Right atrium auricular region (tissue), 2 donors: ENCODE measurements at regions not wholly inside any gene's neighbourhood (a gene's known extent, or its start where the extent isn't known, plus 50 kb on each side); places are given as distances from the start of the nearest gene placed in this dataset.

ENCODE experiments used
- DNase-seq: peaks from one replicate; pipeline ENCODE4 v3.0.0-alpha.2; 2019; ENCODE audit warnings: low spot score
- H3K27ac ChIP-seq, 2 donors: fragments of 200-600 bp; sonication (generic); 1 replicate in 1 of 2; 2 replicates in 1 of 2; pipeline ENCODE4 v1.5.1; 2016 to 2019
- H3K27me3 ChIP-seq, 2 donors: fragments of 200-600 bp; sonication (generic); one replicate each; pipeline versions ENCODE4 v1.5.1 to v1.6.0; 2017 to 2019
- H3K36me3 ChIP-seq: fragments of 200-600 bp; sonication (generic); one replicate; pipeline ENCODE4 v1.5.1; 2016
- H3K4me1 ChIP-seq, 2 donors: fragments of 200-600 bp; sonication (generic); one replicate each; pipeline versions ENCODE4 v1.5.1 to v1.6.0; 2017 to 2019
- H3K4me3 ChIP-seq, 2 donors: fragments of 200-600 bp; sonication (generic); 1 replicate in 1 of 2; 2 replicates in 1 of 2; pipeline ENCODE4 v1.5.1; 2017 to 2019; ENCODE audit warnings: mild to moderate bottlenecking in 1 of 2, moderate library complexity in 1 of 2
- H3K9me3 ChIP-seq, 2 donors: fragments of 200-600 bp; sonication (generic); one replicate each; pipeline ENCODE4 v1.5.1; 2019
- CTCF ChIP-seq, 2 donors: fragments of 200-600 bp; sonication (generic); IDR thresholded peaks; one replicate each; pipeline ENCODE4 v1.5.1; 2019; ENCODE audit warnings: antibody characterized with exemption in 2 of 2

DNA sequence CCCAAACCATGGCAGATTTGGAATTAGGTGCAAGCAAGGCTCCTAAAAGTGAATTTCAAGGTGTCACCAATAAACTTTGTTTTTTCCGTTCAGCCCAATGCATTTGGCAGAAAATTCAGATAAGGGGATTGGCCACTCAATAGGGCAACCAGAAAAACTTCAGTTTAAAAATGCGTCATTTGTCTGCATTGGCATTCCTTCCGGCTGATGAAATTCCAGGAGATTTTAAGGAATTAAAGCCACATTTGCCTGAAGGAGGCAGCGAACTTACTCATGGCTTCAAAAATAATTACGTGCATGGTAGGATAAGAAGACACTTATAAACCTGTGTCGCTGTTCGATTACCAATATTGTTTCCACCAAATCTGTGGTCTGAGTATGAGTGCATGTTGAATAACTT is 151.9 kb downstream of the SALL1 start:
- H3K27me3 ChIP-seq: no peaks in the 10 kb centered on the region
- no peak for TF ChIP-seq CTCF (IDR thresholded peaks at IDR 0.05)
- H3K27ac ChIP-seq: no peak overlapping the region
- H3K36me3 ChIP-seq: no peaks in the 10 kb centered on the region
- H3K4me1 ChIP-seq: no peaks in the 10 kb centered on the region
- no peak overlapping the region for H3K4me3 ChIP-seq
- no peak for DNase-seq
- H3K9me3 ChIP-seq: no peaks in the 10 kb centered on the region

DNA sequence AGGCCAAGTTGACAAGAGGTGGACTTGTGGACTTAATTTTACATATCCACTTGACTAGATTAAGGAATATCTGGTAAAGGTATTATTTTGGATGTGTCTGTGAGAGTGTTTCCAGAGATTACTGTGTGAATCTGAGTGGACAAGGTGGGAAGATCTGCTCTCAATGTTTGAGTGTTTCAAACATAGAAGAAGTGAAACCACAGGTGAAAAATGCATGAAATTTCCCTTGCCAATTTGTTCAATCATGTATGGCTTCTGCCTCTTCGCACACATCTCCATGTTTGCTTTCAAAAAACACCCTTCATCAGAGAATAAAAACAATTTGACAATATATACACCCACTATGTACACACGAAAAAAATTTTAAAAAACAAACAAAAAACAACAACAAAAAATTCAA is 152.7 kb downstream of the SALL1 start:
- TF ChIP-seq CTCF (IDR thresholded peaks at IDR 0.05): no peak
- no peak for DNase-seq
- H3K4me3 ChIP-seq: no peak overlapping the region

GRCh38 chr16:50997679-50998078 is 153.4 kb downstream of the SALL1 start:
- Histone ChIP-seq H3K4me3 (no peak overlapping the region), H3K9me3 (no peaks in the 10 kb centered on the region), H3K4me1 (no peaks in the 10 kb centered on the region), H3K27ac (no peak overlapping the region), H3K36me3 (no peaks in the 10 kb centered on the region), H3K27me3 (no peaks in the 10 kb centered on the region)
- TF ChIP-seq CTCF (IDR thresholded peaks at IDR 0.05): no peak
- DNase-seq: no peak

More for the DNA sequence above, 152.7 kb downstream of the SALL1 start:
- Histone ChIP-seq H3K36me3 (no peaks in the 10 kb centered on the region), H3K9me3 (no peaks in the 10 kb centered on the region), H3K27me3 (no peaks in the 10 kb centered on the region), H3K4me1 (no peaks in the 10 kb centered on the region), H3K27ac (no peak overlapping the region)

DNA sequence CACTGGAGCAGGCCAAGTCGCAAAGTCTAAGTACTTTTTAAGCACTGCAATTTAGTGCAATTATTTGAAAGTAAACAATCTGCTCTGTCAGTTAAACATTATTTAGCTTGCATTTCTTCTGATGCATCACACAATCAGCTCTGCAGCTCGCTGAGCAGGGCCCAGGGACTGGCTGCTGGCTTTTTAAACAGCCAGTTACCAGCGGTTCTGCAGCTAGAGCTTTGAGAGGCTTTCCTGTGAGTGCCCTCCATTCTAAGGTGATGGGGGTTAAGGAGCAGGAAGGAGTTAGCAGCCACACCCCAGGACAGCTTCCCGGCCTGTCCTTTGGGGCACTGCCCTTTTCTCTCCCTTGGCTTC is 154.3 kb downstream of the SALL1 start:
- Histone ChIP-seq H3K27me3 (no peaks in the 10 kb centered on the region), H3K4me3 (no peak overlapping the region), H3K4me1 (no peaks in the 10 kb centered on the region), H3K36me3 (no peaks in the 10 kb centered on the region), H3K9me3 (no peaks in the 10 kb centered on the region), H3K27ac (no peak overlapping the region)
- no peak for TF ChIP-seq CTCF (IDR thresholded peaks at IDR 0.05)
- DNase-seq: no peak

DNA sequence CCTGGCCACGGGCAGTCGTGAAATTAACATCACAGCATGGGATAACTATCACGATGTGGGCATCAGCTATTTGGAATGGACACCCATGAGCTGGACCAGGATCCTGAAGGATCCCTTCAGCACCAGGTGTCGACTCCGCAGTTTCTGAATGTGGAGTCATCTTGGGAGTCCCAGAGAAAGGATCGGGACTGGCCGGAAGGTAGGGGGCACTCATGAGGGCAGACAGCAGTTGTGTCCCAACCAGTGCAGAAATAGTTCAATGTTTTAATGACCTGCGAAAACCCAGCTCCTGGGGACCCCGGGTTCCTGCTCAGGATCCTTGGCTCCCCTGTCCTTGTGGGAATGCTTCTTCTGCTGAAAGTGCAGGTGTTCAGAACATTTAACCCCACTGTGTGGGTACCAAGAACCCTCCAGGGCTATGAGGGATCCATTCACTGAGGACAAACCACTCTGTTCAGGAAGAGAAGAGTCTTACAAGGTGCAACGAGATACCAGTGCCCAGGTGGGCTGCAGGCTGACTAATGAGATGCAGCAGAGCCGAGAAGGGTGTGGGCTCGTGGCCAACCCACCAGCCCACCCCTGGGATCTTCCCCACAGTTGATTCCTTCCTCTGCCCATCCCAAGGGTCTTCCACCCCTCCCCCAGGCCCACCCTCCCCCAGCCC is 154.8 kb downstream of the SALL1 start:
- Histone ChIP-seq H3K27ac (no peak overlapping the region), H3K4me1 (no peaks in the 10 kb centered on the region), H3K27me3 (no peaks in the 10 kb centered on the region), H3K4me3 (no peak overlapping the region), H3K36me3 (no peaks in the 10 kb centered on the region), H3K9me3 (no peaks in the 10 kb centered on the region)
- DNase-seq: no peak
- no peak for TF ChIP-seq CTCF (IDR thresholded peaks at IDR 0.05)

GRCh38 chr16:50994995-50995394 is 156.1 kb downstream of the SALL1 start:
- H3K4me1 ChIP-seq: no peaks in the 10 kb centered on the region
- DNase-seq: no peak
- no peaks in the 10 kb centered on the region for H3K36me3 ChIP-seq
- H3K27me3 ChIP-seq: no peaks in the 10 kb centered on the region
- H3K9me3 ChIP-seq: no peaks in the 10 kb centered on the region
- TF ChIP-seq CTCF (IDR thresholded peaks at IDR 0.05): no peak
- H3K4me3 ChIP-seq: no peak overlapping the region
- H3K27ac ChIP-seq: no peak overlapping the region
